Forelimb muscle (tissue), 1 donor: ENCODE measurements at regions not wholly inside any gene's neighbourhood (a gene's known extent, or its start where the extent isn't known, plus 50 kb on each side); places are given as distances from the start of the nearest gene placed in this dataset.
"Not testable (repeated sequence)": the region's sequence is repeated elsewhere in the genome, so short reads cannot be mapped to it uniquely, and the experiment has no call there.

Experiments
- DNase-seq: peaks from one replicate; pipeline ENCODE4 v3.0.0-alpha.2; 2013; ENCODE audit warnings: low read depth

DNA sequence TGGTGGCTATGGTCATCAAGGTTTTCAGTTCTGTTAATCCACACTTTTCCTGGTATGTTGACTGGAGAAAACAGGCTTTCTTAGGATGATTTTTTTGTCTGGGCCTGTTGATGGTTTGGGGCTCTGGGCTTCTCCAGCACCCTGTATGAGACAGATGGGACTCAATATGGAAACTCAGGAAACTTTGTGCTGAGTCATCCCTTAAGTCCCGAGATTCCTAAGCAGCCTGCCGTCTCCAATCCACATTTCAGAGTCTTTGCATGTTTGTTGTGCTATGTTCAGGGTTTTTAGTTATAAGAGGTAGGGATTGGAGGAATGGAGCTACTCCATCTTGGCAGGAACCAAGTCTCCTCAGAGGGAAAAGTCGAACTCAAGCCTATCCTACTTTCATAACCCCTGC is 253.3 kb upstream of the FOXF1 start:
- no peak for DNase-seq

DNA sequence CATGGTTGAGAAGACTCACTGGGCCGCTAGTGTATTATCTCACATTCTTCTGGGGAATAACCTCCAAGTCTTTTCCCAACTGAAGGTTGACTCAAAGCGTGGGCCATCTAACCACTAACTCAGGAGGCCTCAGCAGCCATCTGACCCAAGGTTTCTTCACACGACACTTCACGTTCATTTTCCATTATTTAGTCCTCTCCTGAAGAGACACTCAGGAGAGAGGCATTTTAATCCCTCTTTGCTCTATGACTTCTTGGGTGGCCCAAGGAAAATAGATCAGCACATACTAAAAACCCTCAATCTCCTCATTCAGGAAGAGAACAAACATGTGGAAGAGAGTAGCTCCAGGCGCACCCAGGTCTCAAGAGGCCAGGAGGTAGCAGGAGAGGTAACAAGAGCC is 252.8 kb upstream of the FOXF1 start:
- no peak for DNase-seq

DNA sequence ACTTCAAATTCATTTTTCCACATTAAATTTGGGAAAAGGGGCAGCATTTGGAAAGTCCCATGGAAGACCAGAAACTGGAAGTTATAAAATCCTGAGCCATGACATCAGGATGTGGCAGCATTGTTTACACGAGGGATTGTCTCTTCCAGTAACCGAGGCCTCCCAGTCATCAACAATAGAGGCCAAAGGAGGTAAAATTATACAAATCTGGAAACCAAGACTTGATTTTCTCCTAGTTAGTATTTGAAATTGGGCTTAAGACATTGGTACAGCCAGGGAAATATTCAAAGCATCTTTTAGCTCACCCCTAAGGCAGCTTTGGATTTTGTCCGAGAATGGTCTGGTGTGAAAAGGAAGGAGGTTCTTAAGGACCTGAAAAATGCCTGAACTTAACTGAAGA is 251.6 kb upstream of the FOXF1 start:
- no peak for DNase-seq

DNA sequence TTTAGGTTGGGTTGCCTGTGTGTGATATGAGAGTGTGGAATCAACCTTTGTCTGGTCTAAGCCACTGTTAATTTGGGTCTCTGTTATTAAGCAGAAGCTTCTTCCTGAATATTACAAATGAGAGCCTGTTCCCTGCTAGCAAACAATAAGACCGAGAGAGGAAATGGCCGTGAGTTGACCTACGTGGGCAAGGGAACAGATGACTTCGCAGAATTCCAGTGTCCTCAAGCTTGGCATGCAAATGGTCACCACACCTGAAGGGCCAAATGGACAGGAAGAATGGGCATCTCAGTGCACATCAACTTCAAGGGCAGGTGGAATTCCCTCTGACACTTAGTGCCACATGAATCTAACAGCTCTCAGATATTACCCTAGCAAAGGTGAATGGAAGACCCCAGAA is 250.8 kb upstream of the FOXF1 start:
- no peak for DNase-seq

DNA sequence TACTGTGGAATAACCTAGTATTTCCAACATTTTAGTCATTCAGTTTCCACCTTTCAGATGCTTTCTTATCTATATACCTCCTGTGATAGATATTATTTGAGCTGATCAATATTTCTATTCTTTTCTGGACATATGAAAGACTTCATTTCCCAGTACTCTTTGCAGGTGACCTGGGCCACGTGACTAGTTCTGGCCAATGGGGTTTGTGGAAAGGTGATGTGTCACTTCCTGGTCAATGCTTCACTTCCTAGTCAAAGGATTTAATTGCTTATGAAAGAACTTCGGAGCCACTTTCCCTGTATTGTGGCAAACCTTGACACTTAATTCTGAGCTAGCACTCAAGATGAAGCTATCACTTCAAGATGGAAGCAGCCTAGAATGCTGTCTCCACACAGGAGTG is 248.9 kb upstream of the FOXF1 start:
- no peak for DNase-seq

DNA sequence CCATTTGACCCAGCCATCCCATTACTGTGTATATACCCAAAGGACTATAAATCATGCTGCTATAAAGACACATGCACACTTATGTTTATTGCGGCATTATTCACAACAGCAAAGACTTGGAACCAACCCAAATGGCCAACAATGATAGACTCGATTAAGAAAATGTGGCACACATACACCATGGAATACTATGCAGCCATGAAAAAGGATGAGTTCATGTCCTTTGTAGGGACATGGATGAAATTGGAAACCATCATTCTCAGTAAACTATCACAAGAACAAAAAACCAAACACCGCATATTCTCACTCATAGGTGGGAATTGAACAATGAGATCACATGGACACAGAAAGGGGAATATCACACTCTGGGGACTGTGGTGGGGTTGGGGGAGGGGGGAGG is 242.7 kb upstream of the FOXF1 start:
- DNase-seq = not testable (repeated sequence)

DNA sequence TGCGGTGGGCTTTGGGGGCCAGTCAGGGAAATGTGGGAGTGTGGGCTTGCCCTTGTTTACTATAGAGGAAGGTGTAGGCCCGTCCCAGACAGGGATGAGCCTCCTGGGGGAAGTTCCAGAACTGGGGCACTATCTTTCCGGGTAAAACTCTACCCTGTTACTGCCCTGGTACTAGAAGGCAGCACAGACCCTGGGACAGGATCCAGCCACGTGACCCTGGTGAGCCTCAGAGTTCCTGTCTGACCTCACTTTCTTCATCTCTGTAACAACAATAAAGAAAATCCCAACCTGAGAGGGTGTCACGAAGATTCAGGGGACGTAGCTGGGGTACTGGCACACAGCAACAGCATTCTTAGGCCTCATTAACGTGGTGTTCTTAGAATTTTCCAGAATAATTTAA is 239.6 kb upstream of the FOXF1 start:
- no peak for DNase-seq

DNA sequence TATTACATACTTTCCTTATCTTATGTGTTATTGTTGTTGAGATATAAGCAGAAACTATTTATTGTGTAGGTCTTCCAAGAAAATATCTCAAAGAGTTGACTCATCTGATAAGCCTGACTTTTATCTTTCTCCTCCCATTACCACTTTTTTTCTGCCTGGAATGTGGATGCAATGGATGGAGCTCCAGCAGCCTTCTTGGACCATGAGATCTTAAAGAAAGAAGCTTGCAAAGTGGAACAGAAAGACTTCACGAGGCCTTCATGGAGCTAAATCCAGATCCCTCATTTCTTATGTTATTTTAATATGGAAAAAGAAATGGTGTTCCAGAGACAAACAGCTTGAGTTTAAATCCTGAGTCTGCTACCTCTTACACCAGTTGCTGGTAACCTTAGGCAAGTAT is 237.6 kb upstream of the FOXF1 start:
- DNase-seq = no peak

DNA sequence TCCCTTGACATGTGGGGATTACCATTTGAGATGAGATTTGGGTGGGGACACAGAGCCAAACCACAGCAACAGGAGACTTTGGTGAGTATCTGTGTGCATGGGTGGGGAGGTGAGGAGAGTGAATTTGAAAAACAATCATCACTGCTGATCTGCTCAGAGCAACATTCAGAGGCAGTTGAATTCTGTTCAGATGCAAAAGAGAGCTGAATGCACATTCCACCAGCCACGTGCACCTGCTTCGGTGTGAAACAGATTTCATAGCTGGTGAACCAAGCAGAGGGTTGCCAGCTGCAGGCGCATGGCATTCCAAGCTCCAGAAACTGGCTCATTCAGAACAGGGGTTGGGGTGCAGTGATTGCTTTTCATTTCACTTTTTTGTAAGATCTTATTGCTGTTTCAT is 233.1 kb upstream of the FOXF1 start:
- DNase-seq = no peak

DNA sequence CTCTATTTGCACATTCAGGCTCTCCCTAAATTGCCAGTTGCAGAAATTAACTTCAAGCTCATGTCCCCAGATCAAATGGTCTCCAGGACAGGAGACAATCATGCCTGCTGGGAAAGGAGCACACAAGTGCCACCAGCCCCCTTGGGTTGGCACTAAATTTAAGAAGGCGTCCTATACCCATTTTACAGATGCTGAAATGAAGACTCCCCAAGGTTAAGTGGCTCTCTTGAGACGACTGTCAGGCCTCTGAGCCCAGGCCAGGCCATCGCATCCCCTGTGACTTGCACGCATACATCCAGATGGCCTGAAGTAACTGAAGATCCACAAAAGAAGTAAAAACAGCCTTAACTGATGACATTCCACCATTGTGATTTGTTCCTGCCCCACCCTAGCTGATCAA is 232.5 kb upstream of the FOXF1 start:
- DNase-seq = not testable (repeated sequence)

DNA sequence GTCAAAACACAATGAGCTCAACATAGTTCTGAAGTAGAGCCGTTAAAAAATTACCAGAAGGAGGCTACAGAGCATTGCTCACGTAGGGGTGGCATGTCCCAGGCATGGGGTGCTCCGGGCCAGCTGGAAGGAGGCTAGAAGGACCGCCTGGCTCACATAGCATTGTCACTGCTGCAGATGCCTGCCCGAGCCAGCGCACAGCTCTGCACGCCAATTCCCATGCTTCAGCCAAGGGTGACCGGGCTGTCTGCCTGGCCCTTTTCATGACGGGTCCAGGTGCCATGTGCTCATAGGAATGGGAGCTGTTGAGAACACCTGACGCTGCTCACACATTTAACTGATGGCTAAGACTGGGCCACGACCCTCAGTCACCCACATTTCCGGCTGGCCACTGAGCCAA is 228.9 kb upstream of the FOXF1 start:
- no peak for DNase-seq

DNA sequence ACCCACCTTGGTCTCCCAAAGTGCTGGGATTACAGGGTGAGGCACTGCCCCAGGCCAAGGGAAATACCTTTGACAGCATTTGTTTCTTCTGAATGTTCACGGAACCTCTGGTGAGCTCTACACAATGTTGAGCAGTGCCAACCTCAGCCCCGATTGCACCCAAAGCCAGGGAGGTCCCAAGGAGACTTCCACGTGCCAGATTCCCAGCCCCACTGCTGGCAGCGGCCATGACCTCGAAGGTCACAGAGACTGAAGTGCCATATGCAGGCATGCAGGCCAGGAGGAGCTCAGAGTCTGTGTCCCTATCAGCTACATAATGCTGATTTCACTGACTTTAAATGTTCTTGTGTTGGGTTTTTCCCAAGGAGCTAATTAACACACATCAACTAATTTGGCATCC is 226.4 kb upstream of the FOXF1 start:
- no peak for DNase-seq

DNA sequence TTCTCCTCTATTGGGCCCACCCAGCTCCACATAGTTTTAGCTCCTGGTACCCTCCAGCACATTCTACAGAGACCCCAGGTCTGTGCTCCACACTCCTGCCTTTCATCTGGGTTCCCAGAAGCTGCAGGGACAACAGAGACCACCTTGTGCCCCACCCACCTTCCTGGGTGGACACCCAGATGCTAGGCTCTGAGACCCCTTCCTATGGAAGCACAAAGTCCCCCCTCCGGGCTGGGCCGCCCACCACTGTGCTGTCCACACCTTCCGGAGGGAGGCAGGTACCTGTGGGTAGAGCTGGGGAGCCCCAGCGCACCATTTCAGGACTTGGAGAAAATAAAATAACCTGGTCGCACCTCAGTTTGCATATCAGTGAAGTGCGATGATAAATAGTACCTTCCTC is 224.9 kb upstream of the FOXF1 start:
- DNase-seq = no peak

DNA sequence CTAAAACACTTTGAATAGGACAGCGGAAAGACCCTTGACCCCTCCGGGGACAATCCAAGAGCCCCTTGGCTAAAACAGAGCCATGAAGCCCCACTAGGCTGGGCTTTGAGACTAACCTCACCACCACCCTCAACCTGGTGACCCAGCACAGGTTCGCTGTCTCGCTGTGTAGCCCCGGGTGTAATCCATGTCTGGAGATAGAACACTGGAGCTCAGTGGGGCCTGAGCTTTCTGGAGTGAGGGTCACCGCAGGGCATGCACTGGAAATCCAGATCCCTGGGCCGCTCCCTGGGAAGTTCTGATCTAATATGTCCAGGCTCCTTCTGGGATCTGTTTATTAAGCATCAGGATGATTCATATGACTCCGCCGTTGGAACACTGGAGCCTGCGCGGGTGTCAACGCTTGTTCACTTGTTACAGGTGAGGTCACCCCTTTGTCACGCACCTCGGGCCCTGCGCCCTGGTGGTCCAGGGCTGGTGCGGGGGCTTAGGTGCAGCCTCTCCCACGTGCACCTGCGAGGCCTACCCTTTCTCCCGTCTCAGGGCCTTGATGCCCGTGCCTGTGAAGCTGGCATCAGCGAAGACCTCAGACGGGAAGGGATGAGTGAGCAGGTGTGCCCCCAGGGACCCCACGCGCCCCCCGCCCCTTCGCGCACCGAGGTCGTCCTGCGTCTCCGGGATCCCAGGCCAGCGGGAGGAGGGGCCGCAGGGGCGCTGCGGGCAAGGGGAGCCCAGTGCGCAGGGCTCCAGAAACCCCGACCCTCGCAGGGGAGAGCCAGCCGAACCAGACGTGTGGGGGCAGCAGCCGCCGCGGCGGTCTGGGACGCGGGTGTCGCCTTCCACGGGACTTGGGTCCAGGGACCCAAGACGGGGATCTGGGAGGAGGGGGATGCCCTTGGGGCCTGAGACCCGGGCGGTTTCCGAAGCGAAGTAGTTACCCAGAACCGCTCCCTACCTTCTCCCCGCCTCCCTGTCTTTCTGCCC is 224.1 kb upstream of the FOXF1 start:
- no peak for DNase-seq

DNA sequence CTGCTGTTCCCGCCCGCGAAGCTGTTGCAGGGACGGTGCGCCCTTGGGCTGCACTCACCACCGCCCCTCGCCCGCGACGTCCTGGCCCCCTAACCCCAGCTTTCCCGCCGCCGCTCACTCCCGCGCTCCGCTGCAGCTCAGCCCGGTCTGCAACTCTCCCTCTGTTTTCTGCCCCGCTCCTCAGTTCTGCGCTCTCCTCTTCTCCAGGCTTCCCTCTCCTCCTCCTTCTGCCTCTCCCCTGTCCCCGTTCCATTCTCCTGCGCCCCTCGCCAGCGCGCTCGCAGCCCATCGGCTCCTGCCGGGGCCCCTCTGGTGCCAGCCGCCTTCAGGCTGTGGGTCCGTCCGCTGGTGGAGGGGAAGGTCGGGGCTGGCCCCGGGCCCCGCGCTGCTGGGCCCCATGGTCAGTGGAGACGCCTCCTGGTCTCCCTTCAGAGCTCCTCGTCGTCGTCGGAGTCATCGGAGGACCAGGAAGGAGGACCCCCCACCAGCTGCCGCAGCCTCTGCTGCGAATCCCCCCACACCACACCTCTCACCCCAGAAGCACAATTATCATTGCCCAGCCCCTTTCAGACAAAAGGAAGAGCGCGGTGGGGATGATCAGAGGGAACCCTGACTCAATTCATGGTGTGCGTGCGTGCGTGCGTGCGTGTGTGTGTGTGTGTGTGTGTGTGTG is 223.2 kb upstream of the FOXF1 start:
- no peak for DNase-seq

DNA sequence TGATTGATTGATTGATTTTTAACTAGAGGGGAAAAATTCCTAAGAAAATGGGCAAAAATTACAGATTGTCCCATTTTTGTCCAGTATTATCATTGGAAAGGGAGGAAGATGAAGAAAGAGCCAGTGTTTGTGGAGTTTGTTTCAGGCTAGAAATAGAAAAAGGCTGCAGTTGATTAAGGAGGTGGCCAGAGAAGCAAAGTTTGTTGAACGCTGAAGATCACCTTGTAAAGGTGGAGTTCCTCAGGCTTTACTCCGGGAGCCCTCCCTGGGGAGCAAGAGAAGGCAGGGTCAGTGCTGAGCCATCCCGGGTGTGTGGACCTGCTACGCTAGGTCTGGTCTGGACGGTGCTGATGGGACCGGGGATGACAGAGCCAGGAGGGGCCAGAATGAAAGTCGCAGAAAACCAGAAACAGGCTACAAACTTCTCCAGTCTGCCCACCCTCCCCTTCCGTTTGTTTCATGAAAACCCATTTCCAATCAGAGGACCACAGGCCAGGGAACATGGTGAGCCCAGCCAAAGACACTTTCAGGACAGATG is 222.6 kb upstream of the FOXF1 start:
- no peak for DNase-seq

DNA sequence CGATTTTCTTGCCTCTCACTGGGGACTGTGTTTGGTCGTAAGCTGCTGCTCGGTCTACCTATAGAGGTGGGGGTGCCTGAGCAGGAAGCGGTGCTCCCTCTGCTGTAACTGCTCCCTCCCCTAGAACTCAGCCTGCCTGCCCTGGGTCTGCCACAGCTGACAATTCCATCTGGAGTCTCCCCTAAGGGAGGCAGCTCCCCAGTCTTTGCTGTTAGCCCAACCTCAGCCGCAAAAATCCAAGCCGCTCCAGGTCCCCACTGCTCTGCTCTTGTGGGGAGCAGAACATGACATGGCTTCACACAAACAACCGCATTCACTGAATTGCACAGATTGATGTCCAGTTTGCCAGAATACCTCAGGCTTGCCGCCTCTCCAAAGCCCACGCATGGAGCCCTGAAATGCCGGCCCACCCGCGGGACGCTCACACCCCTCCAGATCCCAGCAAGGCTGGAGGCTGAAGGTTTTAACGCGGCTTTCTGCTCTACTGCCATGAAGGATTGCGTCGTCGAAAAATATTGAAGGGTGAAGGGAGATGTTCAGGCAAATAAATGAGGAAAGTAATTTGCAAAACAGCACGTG is 221.5 kb upstream of the FOXF1 start:
- no peak for DNase-seq

DNA sequence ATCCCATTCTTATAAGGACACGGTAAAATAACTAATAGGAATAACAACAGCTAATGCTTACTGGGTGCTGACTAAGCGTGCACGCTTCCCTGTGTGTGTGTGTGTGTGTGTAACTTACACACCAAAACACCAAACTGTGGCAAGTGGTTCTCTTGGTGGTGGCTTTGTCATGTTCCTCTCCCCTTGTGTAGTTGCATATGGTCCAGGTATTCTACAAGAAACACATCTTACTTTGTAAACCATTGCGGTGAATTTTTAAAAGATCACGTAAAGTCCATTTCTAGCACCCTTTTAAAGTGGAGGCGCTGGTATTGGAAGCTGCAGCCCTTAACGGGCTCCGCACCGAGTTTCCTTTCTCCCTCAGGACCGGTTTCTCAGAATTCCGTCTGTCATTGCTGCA is 221.0 kb upstream of the FOXF1 start:
- DNase-seq = no peak

DNA sequence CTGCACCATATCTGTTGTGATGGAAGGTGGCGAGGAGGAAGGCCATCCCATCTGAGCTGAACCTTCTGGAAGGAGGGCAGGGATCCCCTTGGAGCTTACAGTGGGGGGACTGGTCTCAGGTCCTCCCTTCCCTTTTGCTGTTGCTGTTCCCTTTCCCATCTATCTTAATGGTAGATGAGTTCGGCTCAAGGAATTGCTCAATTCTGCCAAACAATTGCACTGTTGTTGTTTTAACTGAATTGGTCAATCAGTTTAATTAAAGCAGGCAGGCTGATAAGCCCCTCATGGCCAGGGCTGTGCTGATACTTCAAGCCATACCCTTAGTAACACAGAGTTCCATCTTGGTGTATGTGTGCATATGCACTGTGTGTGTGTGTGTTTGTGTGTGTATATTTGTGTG is 220.4 kb upstream of the FOXF1 start:
- no peak for DNase-seq

DNA sequence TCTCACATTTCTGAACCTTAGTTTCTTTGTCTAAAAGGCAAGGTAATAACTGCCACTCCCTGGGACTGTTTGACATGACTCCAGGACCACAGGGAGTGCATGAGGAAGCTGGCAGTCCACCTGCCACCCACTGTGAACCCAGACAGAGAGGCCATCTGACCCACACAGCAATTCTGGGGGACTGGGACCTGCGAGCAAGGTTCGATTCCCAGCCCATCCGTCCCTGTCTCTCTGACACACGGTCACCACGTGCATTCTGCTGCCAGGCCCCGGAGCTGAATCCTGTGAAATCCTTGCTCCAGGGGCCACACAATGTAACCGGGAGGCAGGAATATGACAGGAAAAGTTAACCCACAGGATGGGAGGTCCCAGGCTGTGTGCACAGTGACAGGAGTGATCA is 218.8 kb upstream of the FOXF1 start:
- no peak for DNase-seq

DNA sequence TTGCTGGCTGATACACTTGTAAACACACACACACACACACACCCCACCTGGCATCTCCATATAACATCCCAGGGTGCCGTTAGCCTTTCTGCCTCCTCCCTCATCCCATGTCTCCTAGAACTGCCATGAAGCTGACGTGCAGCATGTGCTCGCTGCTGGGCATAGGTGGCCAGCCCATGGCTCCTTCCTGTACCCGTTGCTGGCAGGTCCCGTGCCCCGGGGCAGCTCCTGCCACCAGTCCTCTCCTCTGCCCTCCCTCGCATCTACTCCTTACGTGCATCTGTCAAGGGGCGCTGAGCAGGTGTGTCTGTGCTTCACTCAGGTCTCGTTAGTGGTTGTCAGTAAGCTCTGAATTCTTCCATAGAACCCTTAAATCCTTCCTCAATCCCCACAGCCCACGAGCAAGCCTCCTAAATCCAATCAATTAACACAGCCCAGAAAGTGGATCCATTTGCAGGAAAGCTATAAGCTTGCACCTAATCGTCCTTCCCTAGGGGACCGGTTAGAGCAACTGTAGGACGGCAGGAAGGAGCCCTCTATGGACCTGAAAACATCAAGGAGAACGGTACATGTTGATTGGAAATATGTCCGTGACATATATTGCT is 218.1 kb upstream of the FOXF1 start:
- DNase-seq = no peak

DNA sequence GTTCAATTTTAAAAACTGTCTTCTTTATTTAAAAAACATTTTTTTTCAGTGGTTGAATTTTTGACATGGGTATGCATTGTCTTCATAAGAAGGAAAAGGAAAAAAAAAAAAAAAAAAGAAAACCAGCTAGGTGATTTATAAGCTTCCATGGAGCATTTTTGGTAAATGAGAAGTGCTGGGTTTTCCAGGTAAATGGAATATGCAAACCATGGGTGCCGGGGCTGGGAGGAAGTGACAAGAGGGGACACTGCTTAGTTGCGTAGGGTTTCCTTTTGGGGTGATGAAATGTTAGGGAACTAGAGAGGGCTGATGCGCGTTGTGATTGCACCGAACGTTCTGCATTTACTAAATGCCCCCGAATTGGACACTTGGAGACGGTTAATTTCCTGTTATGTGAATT is 217.4 kb upstream of the FOXF1 start:
- DNase-seq = no peak
